ENCODE measurements at regions not wholly inside any gene's neighbourhood (a gene's known extent, or its start where the extent isn't known, plus 50 kb on each side); places are given as distances from the start of the nearest gene placed in this dataset.
"Not testable (repeated sequence)": the region's sequence is repeated elsewhere in the genome, so short reads cannot be mapped to it uniquely, and the experiment has no call there.

DNA sequence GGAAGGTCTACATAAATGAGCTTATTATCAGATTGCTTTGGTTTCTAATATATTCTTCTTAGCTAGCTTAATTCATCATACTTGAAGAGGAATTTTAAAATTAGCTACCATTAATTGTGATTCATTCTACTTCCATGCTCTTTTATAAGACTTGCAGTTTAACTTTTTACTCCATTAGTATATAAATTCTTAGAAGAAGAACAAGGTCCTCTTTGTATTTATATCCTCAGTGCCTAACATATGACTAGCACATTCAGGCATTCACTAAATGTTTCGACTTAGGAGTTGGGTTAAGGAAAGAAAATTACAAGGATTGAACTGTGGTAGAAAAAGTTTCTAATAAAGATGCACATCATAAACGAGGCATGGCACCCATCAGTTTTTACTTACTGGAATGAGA, 1135.5 kb downstream of the JRKL start:
- DNase-seq, result no peak
- H3K4me3 ChIP-seq (ENCODE audit: low read length), result no peak overlapping the region
- H3K36me3 ChIP-seq (ENCODE audit: control insufficient read depth, insufficient read depth, low read length), result no peaks in the 10 kb centered on the region
- no peaks in the 10 kb centered on the region for H3K4me1 ChIP-seq (ENCODE audit: control insufficient read depth, insufficient read depth, low read length)
- no peak overlapping the region for H3K27ac ChIP-seq (ENCODE audit: low read length)
- no peaks in the 10 kb centered on the region for H3K27me3 ChIP-seq (ENCODE audit: control insufficient read depth, insufficient read depth, low read length)
- 100% methylated on average over 1 of the region's 2 CpGs for WGBS (ENCODE audit: insufficient coverage, low lambda C conversion rate)
- H3K9me3 ChIP-seq (ENCODE audit: control insufficient read depth, low read depth, low read length), result no peaks in the 10 kb centered on the region

DNA sequence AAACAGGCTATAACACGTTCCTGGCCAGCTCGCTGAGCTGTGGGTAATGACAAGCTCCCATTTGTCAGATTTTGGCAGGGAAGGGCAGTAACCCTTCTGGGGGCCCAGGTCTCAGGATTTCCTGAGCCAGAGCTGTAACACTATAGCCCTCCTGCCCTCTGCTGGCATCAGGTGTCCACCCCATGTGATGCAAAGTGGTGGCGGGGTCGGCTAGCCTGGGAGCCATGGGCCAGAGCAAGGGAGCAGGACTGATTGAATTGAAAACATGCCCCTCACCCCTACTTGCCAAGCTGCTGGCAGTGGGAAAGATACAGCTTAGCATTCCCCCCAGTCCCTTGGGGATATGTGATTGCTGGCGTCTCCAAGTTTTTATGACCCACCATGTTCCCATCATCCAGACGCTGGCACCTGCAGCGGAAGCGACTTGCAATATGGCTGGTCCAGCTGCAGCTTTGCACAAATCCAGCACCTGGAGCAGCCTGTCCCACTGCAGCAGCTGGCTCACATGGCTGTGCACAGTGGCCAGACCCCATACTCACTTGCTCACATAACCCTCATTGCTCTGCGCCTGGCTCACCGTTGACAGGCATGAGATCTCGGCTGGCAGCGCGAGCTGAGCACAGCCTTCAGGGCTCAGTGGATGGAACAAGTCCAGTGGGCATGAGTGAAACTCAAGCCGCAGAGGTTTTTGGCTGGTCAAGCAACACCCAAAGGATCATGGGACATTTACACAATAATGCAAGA, 1147.8 kb downstream of the JRKL start:
- DNase-seq, result no peak
- H3K4me1 ChIP-seq (ENCODE audit: control insufficient read depth, insufficient read depth, low read length), result no peaks in the 10 kb centered on the region
- H3K9me3 ChIP-seq (ENCODE audit: control insufficient read depth, low read depth, low read length), result peaks cover 7% of the 10 kb centered on the region
- no peak overlapping the region for H3K27ac ChIP-seq (ENCODE audit: low read length)
- no peaks in the 10 kb centered on the region for H3K27me3 ChIP-seq (ENCODE audit: control insufficient read depth, insufficient read depth, low read length)
- H3K4me3 ChIP-seq (ENCODE audit: low read length), result no peak overlapping the region
- no CpG with 5 or more reads among the region's 14 CpGs for WGBS (ENCODE audit: insufficient coverage, low lambda C conversion rate)
- H3K36me3 ChIP-seq (ENCODE audit: control insufficient read depth, insufficient read depth, low read length), result no peaks in the 10 kb centered on the region

DNA sequence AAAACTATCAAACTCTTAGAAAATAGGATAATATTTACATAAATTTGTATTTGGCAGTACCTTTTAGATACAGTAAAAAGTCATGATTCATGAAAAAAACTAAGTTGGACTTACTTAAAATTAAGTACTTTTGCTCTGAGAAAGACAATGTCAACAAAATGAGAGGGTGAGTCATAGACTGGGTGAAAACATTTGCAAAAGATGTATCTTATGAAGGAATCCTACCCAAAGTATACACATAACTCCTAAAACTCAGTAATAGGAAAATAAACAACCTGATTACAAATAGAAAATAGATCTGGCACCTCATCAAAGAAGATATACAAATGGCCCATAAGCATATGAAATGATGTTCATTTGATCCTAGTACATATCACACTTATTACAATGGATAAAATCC, 1154.6 kb downstream of the JRKL start:
- Histone ChIP-seq H3K9me3 (ENCODE audit: control insufficient read depth, low read depth, low read length) (no peaks in the 10 kb centered on the region), H3K27ac (ENCODE audit: low read length) (no peak overlapping the region), H3K36me3 (ENCODE audit: control insufficient read depth, insufficient read depth, low read length) (no peaks in the 10 kb centered on the region), H3K4me3 (ENCODE audit: low read length) (no peak overlapping the region), H3K27me3 (ENCODE audit: control insufficient read depth, insufficient read depth, low read length) (no peaks in the 10 kb centered on the region), H3K4me1 (ENCODE audit: control insufficient read depth, insufficient read depth, low read length) (no peaks in the 10 kb centered on the region)
- no peak for DNase-seq

DNA sequence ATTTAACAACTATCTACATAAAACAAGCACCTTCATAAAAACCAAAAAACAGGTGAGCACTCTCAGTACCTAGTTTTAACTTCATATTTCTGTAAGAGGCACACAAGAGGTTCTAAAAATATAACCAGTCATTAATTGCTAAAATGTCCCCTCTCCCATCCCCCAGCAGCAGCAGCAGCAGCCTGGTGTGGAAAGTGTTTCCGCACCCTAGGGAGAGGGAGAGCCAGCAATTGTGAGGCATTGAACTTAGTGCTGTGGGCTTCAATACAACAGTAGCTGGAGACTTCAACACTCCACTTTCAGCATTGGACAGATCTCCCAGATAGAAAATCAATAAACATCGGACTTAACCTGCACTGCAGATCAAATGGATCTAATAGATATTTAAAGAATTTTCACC, 1158.5 kb downstream of the JRKL start:
- H3K36me3 ChIP-seq (ENCODE audit: control insufficient read depth, insufficient read depth, low read length), result no peaks in the 10 kb centered on the region
- no peak overlapping the region for H3K4me3 ChIP-seq (ENCODE audit: low read length)
- no peaks in the 10 kb centered on the region for H3K27me3 ChIP-seq (ENCODE audit: control insufficient read depth, insufficient read depth, low read length)
- H3K27ac ChIP-seq (ENCODE audit: low read length), result no peak overlapping the region
- no peaks in the 10 kb centered on the region for H3K4me1 ChIP-seq (ENCODE audit: control insufficient read depth, insufficient read depth, low read length)
- H3K9me3 ChIP-seq (ENCODE audit: control insufficient read depth, low read depth, low read length), result no peaks in the 10 kb centered on the region
- no CpG with 5 or more reads among the region's 2 CpGs for WGBS (ENCODE audit: insufficient coverage, low lambda C conversion rate)
- DNase-seq, result no peak

DNA sequence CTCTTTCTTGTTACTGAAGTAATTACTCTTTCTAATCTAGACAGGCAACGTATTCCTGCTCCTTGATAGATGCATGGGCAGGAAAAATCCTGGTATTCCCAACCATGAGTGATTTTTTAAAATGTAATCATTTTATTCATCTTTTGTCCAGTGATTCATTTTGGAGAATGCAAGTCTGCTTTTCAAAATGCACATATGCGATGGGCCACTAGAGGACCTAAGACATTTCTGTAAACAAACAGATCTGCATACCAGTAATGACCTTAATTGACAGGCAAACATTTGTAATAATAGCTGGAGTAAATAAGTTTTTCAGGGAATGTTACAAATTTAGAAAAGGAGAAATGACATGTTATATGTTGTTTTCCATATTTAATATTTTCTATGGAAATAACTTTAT, 1167.6 kb downstream of the JRKL start:
- Histone ChIP-seq H3K9me3 (ENCODE audit: control insufficient read depth, low read depth, low read length) (no peaks in the 10 kb centered on the region), H3K27ac (ENCODE audit: low read length) (no peak overlapping the region), H3K36me3 (ENCODE audit: control insufficient read depth, insufficient read depth, low read length) (no peaks in the 10 kb centered on the region), H3K27me3 (ENCODE audit: control insufficient read depth, insufficient read depth, low read length) (no peaks in the 10 kb centered on the region), H3K4me3 (ENCODE audit: low read length) (no peak overlapping the region), H3K4me1 (ENCODE audit: control insufficient read depth, insufficient read depth, low read length) (no peaks in the 10 kb centered on the region)
- DNase-seq, result no peak
- WGBS (ENCODE audit: insufficient coverage, low lambda C conversion rate), result no CpG with 5 or more reads among the region's 2 CpGs

DNA sequence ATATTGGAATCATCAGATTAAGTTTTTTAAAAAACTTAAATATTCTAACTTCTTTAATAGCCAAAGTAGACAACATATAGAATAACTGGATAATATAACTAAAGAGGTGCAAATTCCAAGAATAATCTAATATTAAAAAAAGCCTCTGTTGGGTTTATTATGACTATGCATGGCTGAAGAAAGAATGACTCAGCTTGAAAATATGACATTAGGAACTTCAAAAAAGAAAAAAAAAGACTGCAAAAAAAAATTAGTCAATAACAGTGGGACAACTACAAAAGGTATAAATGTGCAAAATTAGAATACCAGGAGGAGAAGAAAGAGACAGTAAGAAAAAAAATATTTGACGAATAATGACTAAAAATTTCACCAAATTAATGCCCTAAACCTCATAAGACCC, 1178.0 kb downstream of the JRKL start:
- Histone ChIP-seq H3K36me3 (ENCODE audit: control insufficient read depth, insufficient read depth, low read length) (no peaks in the 10 kb centered on the region), H3K4me1 (ENCODE audit: control insufficient read depth, insufficient read depth, low read length) (no peaks in the 10 kb centered on the region), H3K4me3 (ENCODE audit: low read length) (no peak overlapping the region), H3K9me3 (ENCODE audit: control insufficient read depth, low read depth, low read length) (peaks cover 5% of the 10 kb centered on the region), H3K27me3 (ENCODE audit: control insufficient read depth, insufficient read depth, low read length) (no peaks in the 10 kb centered on the region), H3K27ac (ENCODE audit: low read length) (no peak overlapping the region)
- WGBS (ENCODE audit: insufficient coverage, low lambda C conversion rate), result 88% methylated on average over 1 of the region's 1 CpG
- no peak for DNase-seq

DNA sequence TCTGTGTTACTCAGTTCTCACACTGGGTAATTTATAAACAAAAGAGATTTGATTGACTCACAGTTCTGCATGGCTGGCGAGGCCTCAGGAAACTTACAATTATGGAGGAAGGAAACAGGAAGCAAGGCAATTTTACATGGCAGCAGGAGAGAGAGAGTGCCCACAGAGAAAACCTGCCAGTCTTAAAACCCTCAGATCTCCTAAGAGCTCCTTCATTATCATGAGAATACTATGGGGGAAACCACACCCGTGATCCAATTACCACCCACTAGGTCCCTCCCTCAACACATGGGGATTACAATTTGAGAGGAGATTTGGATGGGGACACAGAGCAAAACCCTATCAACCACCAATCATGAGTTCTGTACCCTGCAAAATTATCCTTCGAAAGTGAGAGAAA, 1180.8 kb downstream of the JRKL start:
- no peak overlapping the region for H3K4me3 ChIP-seq (ENCODE audit: low read length)
- H3K4me1 ChIP-seq (ENCODE audit: control insufficient read depth, insufficient read depth, low read length), result no peaks in the 10 kb centered on the region
- WGBS (ENCODE audit: insufficient coverage, low lambda C conversion rate), result no CpG with 5 or more reads among the region's 3 CpGs
- H3K27ac ChIP-seq (ENCODE audit: low read length), result no peak overlapping the region
- no peaks in the 10 kb centered on the region for H3K27me3 ChIP-seq (ENCODE audit: control insufficient read depth, insufficient read depth, low read length)
- H3K36me3 ChIP-seq (ENCODE audit: control insufficient read depth, insufficient read depth, low read length), result no peaks in the 10 kb centered on the region
- peaks cover 2% of the 10 kb centered on the region for H3K9me3 ChIP-seq (ENCODE audit: control insufficient read depth, low read depth, low read length)
- no peak for DNase-seq

DNA sequence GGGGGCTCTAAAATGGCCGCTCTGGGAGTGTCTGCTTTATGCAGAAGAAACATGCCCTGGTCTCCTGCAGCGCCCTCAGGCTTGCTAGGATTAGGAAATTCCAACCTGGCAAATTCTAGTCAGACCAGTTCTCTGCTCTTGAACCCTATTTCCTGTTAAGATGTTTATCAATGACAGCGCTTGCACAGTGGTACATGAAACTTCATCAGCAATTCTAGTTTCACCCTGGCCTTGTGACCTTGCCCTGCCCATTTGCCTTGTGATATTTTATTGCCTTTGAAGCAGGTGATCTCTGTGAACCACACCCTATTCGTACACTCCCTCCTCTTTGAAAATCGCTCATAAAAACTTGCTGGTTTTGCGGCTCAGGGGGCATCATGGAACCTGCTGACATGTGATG, 1184.0 kb downstream of the JRKL start:
- not testable (repeated sequence) for H3K27me3 ChIP-seq (ENCODE audit: control insufficient read depth, insufficient read depth, low read length); H3K36me3 ChIP-seq (ENCODE audit: control insufficient read depth, insufficient read depth, low read length); H3K4me3 ChIP-seq (ENCODE audit: low read length); DNase-seq; H3K4me1 ChIP-seq (ENCODE audit: control insufficient read depth, insufficient read depth, low read length); H3K27ac ChIP-seq (ENCODE audit: low read length); H3K9me3 ChIP-seq (ENCODE audit: control insufficient read depth, low read depth, low read length)
- 67% methylated on average over 1 of the region's 6 CpGs for WGBS (ENCODE audit: insufficient coverage, low lambda C conversion rate)

DNA sequence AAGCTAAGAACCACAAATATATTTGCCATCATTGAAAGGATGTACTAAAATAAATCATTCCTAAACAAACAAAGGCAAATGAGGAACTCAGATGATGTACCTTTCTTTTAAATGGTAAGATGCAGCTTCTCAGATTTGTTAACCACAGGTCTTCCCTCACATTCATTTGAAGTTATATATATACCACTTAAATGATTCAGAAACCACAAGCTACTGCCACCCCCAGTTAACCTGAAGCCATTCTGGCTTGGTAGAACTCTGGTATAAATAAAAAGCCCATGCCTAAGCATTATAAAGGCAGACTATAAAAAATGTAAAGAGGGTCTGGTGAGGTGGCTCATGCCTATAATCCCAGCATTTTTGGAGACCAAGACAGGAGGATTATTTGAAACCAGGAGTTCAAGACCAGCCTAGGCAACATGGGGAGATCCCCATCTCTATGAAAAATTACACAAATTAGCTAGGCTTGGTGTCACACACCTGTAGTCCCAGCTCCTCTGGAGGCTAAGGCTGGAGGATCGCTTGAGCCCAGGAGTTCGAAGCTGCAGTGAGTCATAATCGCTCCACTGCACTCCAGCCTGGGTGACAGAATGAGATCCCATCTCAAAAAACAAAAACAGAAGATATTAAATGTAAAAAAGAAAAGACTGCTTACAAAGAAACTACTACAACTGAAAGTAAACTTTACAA, 1185.3 kb downstream of the JRKL start:
- Histone ChIP-seq H3K36me3 (ENCODE audit: control insufficient read depth, insufficient read depth, low read length) (no peaks in the 10 kb centered on the region), H3K27me3 (ENCODE audit: control insufficient read depth, insufficient read depth, low read length) (no peaks in the 10 kb centered on the region), H3K9me3 (ENCODE audit: control insufficient read depth, low read depth, low read length) (no peaks in the 10 kb centered on the region), H3K27ac (ENCODE audit: low read length) (no peak overlapping the region), H3K4me3 (ENCODE audit: low read length) (no peak overlapping the region), H3K4me1 (ENCODE audit: control insufficient read depth, insufficient read depth, low read length) (no peaks in the 10 kb centered on the region)
- WGBS (ENCODE audit: insufficient coverage, low lambda C conversion rate), result no CpG with 5 or more reads among the region's 3 CpGs
- no peak for DNase-seq

DNA sequence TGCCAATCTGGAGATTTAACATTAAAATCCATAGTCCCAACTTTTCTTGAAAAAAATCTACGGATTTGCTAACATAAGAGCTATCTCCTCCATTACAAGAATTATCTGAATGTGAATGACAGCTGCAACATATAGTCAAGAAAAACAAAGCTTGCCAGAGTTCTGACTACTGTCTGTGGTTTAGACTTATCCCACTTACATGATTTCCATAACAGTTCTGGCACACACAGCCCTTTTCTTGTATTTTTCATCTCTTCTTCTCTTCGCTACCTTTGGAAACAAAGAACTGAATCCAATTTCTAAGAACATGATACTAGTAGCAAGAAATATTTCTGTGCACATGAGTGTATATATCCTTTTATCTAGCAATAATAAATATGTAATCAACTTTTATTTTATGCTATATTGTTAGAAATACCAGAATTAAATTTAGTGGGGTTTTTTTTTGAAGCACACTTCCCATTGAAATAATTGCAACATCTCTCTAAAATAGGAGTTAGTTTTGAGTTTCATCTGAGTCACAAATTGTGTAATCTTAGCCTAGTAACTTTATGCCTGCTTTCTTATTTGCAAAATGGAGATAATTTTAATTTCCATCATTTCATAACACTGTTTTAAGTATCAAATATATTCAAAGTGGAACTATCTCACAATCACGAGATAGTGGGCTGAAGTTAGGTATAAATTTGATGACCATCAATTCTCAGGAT, 1217.6 kb downstream of the JRKL start:
- DNase-seq, result no peak
- Histone ChIP-seq H3K9me3 (ENCODE audit: control insufficient read depth, low read depth, low read length) (no peaks in the 10 kb centered on the region), H3K4me1 (ENCODE audit: control insufficient read depth, insufficient read depth, low read length) (no peaks in the 10 kb centered on the region), H3K36me3 (ENCODE audit: control insufficient read depth, insufficient read depth, low read length) (no peaks in the 10 kb centered on the region), H3K27me3 (ENCODE audit: control insufficient read depth, insufficient read depth, low read length) (no peaks in the 10 kb centered on the region), H3K27ac (ENCODE audit: low read length) (no peak overlapping the region), H3K4me3 (ENCODE audit: low read length) (no peak overlapping the region)
- 100% methylated on average over 2 of the region's 3 CpGs for WGBS (ENCODE audit: insufficient coverage, low lambda C conversion rate)

Measured in large intestine (tissue), 3 donors.